ENCODE measurements at regions not wholly inside any gene's neighbourhood (a gene's known extent, or its start where the extent isn't known, plus 50 kb on each side); places are given as distances from the start of the nearest gene placed in this dataset.

DNA sequence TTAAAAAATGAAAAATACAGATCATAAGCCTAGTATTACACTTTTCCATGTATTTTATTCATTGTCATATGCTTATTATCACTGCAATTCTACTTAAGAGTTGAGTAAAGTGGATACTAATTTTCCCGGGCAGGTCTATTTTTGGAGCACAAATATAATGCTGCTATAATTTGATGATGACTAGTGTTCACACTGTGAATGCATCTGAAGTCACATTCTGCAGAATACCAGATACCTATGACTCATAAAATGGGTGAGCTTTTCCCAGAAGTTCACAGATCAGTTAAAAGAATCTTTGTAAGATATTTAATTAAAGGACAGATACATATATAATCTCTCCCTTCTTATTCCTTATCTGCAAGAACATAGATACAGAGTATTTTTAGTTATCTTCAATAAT lies 79.8 kb upstream of the MC4R start:
- H4K91ac ChIP-seq (ENCODE audit: insufficient read length, low read depth, low read length), result no peak overlapping the region
- H3K27ac ChIP-seq (ENCODE audit: insufficient read length, low read depth, low read length), result no peak overlapping the region
- no peak overlapping the region for H3K18ac ChIP-seq (ENCODE audit: insufficient read length, low read depth, low read length)
- Mint-ChIP-seq H3K36me3 (ENCODE audit: insufficient read depth in 1 of 3, low read depth in 3 of 3) (peaks cover 0 to 17% (median 6%) of the 10 kb centered on the region in 3 experiments; a peak in 6 of 7 replicates), H3K27ac (no peak overlapping the region), H3K27me3 (ENCODE audit: low read depth) (no peaks in the 10 kb centered on the region), H3K4me1 (peaks cover 22 to 26% of the 10 kb centered on the region in 2 experiments), H3K4me3 (no peak overlapping the region), H3K9me3 (peaks cover 6 to 10% of the 10 kb centered on the region in 2 experiments; a peak in 3 of 5 replicates)
- no peak overlapping the region for H3K4ac ChIP-seq (ENCODE audit: low read depth, low read length)
- no peak overlapping the region for H2BK120ac ChIP-seq (ENCODE audit: low read depth, low read length, poor library complexity, severe bottlenecking)
- no peak overlapping the region for H2AK5ac ChIP-seq (ENCODE audit: insufficient read length, low read length)
- TF ChIP-seq, protein P1, sequence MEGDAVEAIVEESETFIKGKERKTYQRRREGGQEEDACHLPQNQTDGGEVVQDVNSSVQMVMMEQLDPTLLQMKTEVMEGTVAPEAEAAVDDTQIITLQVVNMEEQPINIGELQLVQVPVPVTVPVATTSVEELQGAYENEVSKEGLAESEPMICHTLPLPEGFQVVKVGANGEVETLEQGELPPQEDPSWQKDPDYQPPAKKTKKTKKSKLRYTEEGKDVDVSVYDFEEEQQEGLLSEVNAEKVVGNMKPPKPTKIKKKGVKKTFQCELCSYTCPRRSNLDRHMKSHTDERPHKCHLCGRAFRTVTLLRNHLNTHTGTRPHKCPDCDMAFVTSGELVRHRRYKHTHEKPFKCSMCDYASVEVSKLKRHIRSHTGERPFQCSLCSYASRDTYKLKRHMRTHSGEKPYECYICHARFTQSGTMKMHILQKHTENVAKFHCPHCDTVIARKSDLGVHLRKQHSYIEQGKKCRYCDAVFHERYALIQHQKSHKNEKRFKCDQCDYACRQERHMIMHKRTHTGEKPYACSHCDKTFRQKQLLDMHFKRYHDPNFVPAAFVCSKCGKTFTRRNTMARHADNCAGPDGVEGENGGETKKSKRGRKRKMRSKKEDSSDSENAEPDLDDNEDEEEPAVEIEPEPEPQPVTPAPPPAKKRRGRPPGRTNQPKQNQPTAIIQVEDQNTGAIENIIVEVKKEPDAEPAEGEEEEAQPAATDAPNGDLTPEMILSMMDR (conservative IDR thresholded peaks at IDR 0.05), result no peak
- H4K8ac ChIP-seq (replicated peaks; ENCODE audit: insufficient read length, low read depth, low read length), result no peak overlapping the region
- no peak overlapping the region for H3K4me2 ChIP-seq (ENCODE audit: insufficient read depth, insufficient read length, low read length)
- no peak overlapping the region for H3K9ac ChIP-seq (ENCODE audit: extremely low read depth, insufficient read length, low read length)
- no peaks in the 10 kb centered on the region for H3K9me3 ChIP-seq (ENCODE audit: control insufficient read depth, low read depth, low read length)
- H2BK20ac ChIP-seq (ENCODE audit: low read depth, low read length, poor library complexity, severe bottlenecking), result no peak overlapping the region
- H3K79me1 ChIP-seq (ENCODE audit: insufficient read depth, low read depth, low read length, poor library complexity, severe bottlenecking), result no peaks in the 10 kb centered on the region
- no peaks in the 10 kb centered on the region for H3K23me2 ChIP-seq (ENCODE audit: insufficient read length, low read depth, low read length, poor library complexity, severe bottlenecking)
- H2AFZ ChIP-seq (ENCODE audit: low read length), result no peak overlapping the region
- no peak overlapping the region for H3K14ac ChIP-seq (ENCODE audit: insufficient read depth, low read length)
- H3T11ph ChIP-seq (ENCODE audit: low read length), result no peak overlapping the region
- H3K79me2 ChIP-seq (ENCODE audit: insufficient read depth, low read length), result no peaks in the 10 kb centered on the region
- peaks cover 3% of the 10 kb centered on the region; the same call in 1 of the 2 replicates for H3K4me1 ChIP-seq (ENCODE audit: insufficient read depth, low read length)
- no CpG with 5 or more reads among the region's 1 CpG for WGBS (ENCODE audit: extremely low coverage, insufficient read length, low lambda C conversion rate)
- H4K20me1 ChIP-seq (ENCODE audit: control insufficient read depth, insufficient read depth, insufficient read length), result no peaks in the 10 kb centered on the region
- no peak overlapping the region for H2BK5ac ChIP-seq (ENCODE audit: insufficient read length, low read length)
- H2BK12ac ChIP-seq (ENCODE audit: insufficient read length, low read depth, low read length), result no peak overlapping the region
- no peak overlapping the region for H3K56ac ChIP-seq (ENCODE audit: insufficient read length, low read depth, low read length)
- no peak overlapping the region for H2BK15ac ChIP-seq (ENCODE audit: low read depth, low read length)
- no peak for DNase-seq
- no peak overlapping the region for H3K23ac ChIP-seq (ENCODE audit: insufficient read length, low read depth, low read length)
- no peak overlapping the region for H4K5ac ChIP-seq (ENCODE audit: insufficient read length, low read depth, low read length)
- H3K27me3 ChIP-seq (ENCODE audit: insufficient read depth, low read length), result no peaks in the 10 kb centered on the region
